ENCODE measurements at regions not wholly inside any gene's neighbourhood (a gene's known extent, or its start where the extent isn't known, plus 50 kb on each side); places are given as distances from the start of the nearest gene placed in this dataset.

DNA sequence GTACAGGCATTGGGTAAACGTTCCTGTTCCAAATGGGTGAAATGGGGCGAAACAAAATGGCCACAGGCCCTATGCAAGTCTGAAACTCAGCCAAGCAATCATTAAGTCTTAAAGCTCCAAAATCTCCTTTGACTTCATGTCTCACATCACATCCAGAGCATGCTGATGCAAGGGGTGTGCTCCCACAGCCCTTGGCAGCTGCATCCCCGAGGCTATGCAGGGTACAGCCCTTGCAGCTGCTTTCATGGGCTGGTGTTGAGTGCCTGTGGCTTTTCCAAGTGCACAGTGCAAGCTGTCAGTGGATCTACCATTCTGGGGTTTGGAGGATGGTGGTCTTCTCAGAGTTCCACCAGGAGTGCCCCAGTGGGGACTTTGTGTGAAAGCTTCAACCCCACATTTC is 270.0 kb upstream of the CDYL start:
- no peak for TF ChIP-seq POLR2AphosphoS5 (IDR thresholded peaks at IDR 0.05)
- H3K36me3 ChIP-seq, result no peaks in the 10 kb centered on the region
- no peaks in the 10 kb centered on the region for H3K9me3 ChIP-seq
- H3K27me3 ChIP-seq, result no peaks in the 10 kb centered on the region
- H3K4me1 ChIP-seq, result no peaks in the 10 kb centered on the region
- WGBS, 2 donors (ENCODE audit: low coverage in 1 of 2), result 75 to 87% methylated on average over 2 to 3 of the region's 3 CpGs
- in situ Hi-C loops (cut with MboI; ENCODE audit: low pct_ligation_motif_present in 1 of 4, low pct_unique_long_range_greater_than_20kb in 1 of 4, low sequenced_read_pairs in 3 of 4), result no loop called here
- DNase-seq, result no peak
- H3K27ac ChIP-seq, result no peak overlapping the region
- H3K4me3 ChIP-seq, result no peak overlapping the region
- intact Hi-C loops (cut with DNase I; ENCODE audit: low total_unique reads), result no loop called here

DNA sequence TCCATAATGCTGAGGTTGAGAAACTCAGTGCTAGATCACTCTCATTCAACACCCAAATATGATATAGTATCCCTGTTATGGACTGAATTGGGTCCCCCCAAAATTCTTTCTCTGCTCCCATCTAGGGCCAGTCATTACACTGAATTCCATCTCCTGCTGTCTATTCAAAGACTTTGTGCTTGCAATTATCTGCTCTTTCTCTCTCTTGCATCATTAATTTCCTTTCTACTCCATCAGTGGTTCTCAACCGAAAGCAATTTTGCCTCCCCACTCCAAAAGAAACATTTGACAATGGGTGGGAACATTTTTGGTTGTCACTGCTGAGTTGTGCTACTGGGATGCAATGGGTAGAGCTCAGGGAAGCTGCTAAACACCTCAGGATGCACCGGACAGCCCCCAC is 271.5 kb upstream of the CDYL start:
- DNase-seq, result no peak
- Histone ChIP-seq H3K27ac (no peak overlapping the region), H3K9me3 (no peaks in the 10 kb centered on the region), H3K4me3 (no peak overlapping the region), H3K36me3 (no peaks in the 10 kb centered on the region), H3K27me3 (no peaks in the 10 kb centered on the region), H3K4me1 (no peaks in the 10 kb centered on the region)
- in situ Hi-C loops (cut with MboI; ENCODE audit: low pct_ligation_motif_present in 1 of 4, low pct_unique_long_range_greater_than_20kb in 1 of 4, low sequenced_read_pairs in 3 of 4), result no loop called here
- intact Hi-C loops (cut with DNase I; ENCODE audit: low total_unique reads), result no loop called here
- no peak for TF ChIP-seq EP300 (IDR thresholded peaks at IDR 0.05; ENCODE audit: low read depth)
- no peak for TF ChIP-seq CTCF (IDR thresholded peaks at IDR 0.05)
- TF ChIP-seq POLR2AphosphoS5 (IDR thresholded peaks at IDR 0.05), result no peak
- no peak for TF ChIP-seq POLR2A (IDR thresholded peaks at IDR 0.05)
- WGBS, 2 donors (ENCODE audit: low coverage in 1 of 2), result 92 to 94% methylated on average over 2 of the region's 2 CpGs

DNA sequence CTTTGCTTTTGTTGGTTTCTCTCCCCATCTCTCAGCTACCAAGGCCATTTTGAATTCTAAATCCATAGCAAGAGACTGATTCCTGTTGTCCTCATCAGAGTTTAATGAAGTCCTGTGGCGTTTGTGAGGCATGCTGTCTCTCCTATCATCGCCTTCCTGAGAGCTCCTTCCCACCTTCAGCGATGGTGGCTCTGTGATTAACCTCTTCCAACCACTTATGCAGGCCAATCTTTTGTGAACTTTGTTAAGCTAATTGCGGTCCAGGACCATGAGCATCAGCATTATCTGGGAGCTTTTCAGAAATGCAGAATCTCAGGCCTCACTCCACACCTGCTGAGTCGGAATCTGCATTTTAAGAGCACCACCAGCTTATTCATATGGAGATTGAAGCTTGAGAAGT is 272.5 kb upstream of the CDYL start:
- Histone ChIP-seq H3K27ac (no peak overlapping the region), H3K36me3 (no peaks in the 10 kb centered on the region), H3K27me3 (no peaks in the 10 kb centered on the region), H3K4me1 (no peaks in the 10 kb centered on the region), H3K9me3 (no peaks in the 10 kb centered on the region), H3K4me3 (no peak overlapping the region)
- TF ChIP-seq CTCF (IDR thresholded peaks at IDR 0.05) (no peak), POLR2A (IDR thresholded peaks at IDR 0.05) (no peak), EP300 (IDR thresholded peaks at IDR 0.05; ENCODE audit: low read depth) (no peak)
- DNase-seq, result no peak
- intact Hi-C loops (cut with DNase I; ENCODE audit: low total_unique reads) (no loop called here), in situ Hi-C loops (cut with MboI; ENCODE audit: low pct_ligation_motif_present in 1 of 4, low pct_unique_long_range_greater_than_20kb in 1 of 4, low sequenced_read_pairs in 3 of 4) (no loop called here)
- WGBS, 2 donors (ENCODE audit: low coverage in 1 of 2), result 50 to 68% methylated on average over 5 of the region's 5 CpGs

DNA sequence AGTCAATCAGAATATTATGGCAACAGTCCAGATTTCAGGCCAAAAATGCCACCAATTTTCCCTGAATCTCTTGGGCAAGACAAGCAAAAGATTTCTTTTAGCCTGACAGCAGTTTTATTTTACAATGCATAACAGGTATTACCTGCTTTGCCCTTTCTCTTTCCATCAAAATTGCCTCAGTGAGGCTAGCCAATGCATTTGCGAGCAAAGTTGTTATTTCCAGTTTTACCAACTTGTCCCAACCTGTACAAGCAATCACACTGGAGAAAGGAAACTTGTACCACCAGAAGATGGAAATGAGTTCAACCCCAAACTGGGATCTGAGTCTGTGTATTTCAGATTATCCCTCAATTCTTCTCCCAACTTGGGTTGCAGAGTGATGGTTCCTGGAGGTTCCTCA is 279.9 kb upstream of the CDYL start:
- WGBS, 2 donors (ENCODE audit: low coverage in 1 of 2), result 95% methylated on average over 1 of the region's 1 CpG; no CpG with 5 or more reads in 1 of the 2 donors
- no peaks in the 10 kb centered on the region for H3K4me1 ChIP-seq
- intact Hi-C loops (cut with DNase I; ENCODE audit: low total_unique reads), result no loop called here
- no peak overlapping the region for H3K4me3 ChIP-seq
- H3K27ac ChIP-seq, result no peak overlapping the region
- no peaks in the 10 kb centered on the region for H3K36me3 ChIP-seq
- no peak for DNase-seq
- H3K9me3 ChIP-seq, result no peaks in the 10 kb centered on the region
- no peak for TF ChIP-seq EP300 (IDR thresholded peaks at IDR 0.05; ENCODE audit: low read depth)
- no peak for TF ChIP-seq POLR2A (IDR thresholded peaks at IDR 0.05)
- no peak for TF ChIP-seq CTCF (IDR thresholded peaks at IDR 0.05)
- no peak for TF ChIP-seq POLR2AphosphoS5 (IDR thresholded peaks at IDR 0.05)
- no peaks in the 10 kb centered on the region for H3K27me3 ChIP-seq
- in situ Hi-C loops (cut with MboI; ENCODE audit: low pct_ligation_motif_present in 1 of 4, low pct_unique_long_range_greater_than_20kb in 1 of 4, low sequenced_read_pairs in 3 of 4), result no loop called here

- DNase-seq, result no peak
- no peak overlapping the region for H3K27ac ChIP-seq
- WGBS, 2 donors (ENCODE audit: low coverage in 1 of 2), result 72 to 86% methylated on average over 6 to 7 of the region's 7 CpGs
- peaks cover 14 to 20% of the 10 kb centered on the region in 2 donors for H3K9me3 ChIP-seq
- H3K4me3 ChIP-seq, result no peak overlapping the region
- no peaks in the 10 kb centered on the region for H3K4me1 ChIP-seq
- H3K27me3 ChIP-seq, result no peaks in the 10 kb centered on the region
- TF ChIP-seq POLR2AphosphoS5 (IDR thresholded peaks at IDR 0.05) (no peak), POLR2A (IDR thresholded peaks at IDR 0.05) (no peak), EP300 (IDR thresholded peaks at IDR 0.05; ENCODE audit: low read depth) (no peak), CTCF (IDR thresholded peaks at IDR 0.05) (no peak)
- intact Hi-C loops (cut with DNase I; ENCODE audit: low total_unique reads), result no loop called here
- H3K36me3 ChIP-seq, result no peaks in the 10 kb centered on the region
- in situ Hi-C loops (cut with MboI; ENCODE audit: low pct_ligation_motif_present in 1 of 4, low pct_unique_long_range_greater_than_20kb in 1 of 4, low sequenced_read_pairs in 3 of 4), result no loop called here
Observed at GRCh38 chr6:4491501-4492260, 284.5 kb upstream of the CDYL start.

Measured in transverse colon (tissue), 4 donors.